ENCODE measurements at regions not wholly inside any gene's neighbourhood (a gene's known extent, or its start where the extent isn't known, plus 50 kb on each side); places are given as distances from the start of the nearest gene placed in this dataset.

GRCh38 chr13:75920536-75920935 lies 284.4 kb downstream of the LMO7 start (continued):
- TF ChIP-seq, protein P1, sequence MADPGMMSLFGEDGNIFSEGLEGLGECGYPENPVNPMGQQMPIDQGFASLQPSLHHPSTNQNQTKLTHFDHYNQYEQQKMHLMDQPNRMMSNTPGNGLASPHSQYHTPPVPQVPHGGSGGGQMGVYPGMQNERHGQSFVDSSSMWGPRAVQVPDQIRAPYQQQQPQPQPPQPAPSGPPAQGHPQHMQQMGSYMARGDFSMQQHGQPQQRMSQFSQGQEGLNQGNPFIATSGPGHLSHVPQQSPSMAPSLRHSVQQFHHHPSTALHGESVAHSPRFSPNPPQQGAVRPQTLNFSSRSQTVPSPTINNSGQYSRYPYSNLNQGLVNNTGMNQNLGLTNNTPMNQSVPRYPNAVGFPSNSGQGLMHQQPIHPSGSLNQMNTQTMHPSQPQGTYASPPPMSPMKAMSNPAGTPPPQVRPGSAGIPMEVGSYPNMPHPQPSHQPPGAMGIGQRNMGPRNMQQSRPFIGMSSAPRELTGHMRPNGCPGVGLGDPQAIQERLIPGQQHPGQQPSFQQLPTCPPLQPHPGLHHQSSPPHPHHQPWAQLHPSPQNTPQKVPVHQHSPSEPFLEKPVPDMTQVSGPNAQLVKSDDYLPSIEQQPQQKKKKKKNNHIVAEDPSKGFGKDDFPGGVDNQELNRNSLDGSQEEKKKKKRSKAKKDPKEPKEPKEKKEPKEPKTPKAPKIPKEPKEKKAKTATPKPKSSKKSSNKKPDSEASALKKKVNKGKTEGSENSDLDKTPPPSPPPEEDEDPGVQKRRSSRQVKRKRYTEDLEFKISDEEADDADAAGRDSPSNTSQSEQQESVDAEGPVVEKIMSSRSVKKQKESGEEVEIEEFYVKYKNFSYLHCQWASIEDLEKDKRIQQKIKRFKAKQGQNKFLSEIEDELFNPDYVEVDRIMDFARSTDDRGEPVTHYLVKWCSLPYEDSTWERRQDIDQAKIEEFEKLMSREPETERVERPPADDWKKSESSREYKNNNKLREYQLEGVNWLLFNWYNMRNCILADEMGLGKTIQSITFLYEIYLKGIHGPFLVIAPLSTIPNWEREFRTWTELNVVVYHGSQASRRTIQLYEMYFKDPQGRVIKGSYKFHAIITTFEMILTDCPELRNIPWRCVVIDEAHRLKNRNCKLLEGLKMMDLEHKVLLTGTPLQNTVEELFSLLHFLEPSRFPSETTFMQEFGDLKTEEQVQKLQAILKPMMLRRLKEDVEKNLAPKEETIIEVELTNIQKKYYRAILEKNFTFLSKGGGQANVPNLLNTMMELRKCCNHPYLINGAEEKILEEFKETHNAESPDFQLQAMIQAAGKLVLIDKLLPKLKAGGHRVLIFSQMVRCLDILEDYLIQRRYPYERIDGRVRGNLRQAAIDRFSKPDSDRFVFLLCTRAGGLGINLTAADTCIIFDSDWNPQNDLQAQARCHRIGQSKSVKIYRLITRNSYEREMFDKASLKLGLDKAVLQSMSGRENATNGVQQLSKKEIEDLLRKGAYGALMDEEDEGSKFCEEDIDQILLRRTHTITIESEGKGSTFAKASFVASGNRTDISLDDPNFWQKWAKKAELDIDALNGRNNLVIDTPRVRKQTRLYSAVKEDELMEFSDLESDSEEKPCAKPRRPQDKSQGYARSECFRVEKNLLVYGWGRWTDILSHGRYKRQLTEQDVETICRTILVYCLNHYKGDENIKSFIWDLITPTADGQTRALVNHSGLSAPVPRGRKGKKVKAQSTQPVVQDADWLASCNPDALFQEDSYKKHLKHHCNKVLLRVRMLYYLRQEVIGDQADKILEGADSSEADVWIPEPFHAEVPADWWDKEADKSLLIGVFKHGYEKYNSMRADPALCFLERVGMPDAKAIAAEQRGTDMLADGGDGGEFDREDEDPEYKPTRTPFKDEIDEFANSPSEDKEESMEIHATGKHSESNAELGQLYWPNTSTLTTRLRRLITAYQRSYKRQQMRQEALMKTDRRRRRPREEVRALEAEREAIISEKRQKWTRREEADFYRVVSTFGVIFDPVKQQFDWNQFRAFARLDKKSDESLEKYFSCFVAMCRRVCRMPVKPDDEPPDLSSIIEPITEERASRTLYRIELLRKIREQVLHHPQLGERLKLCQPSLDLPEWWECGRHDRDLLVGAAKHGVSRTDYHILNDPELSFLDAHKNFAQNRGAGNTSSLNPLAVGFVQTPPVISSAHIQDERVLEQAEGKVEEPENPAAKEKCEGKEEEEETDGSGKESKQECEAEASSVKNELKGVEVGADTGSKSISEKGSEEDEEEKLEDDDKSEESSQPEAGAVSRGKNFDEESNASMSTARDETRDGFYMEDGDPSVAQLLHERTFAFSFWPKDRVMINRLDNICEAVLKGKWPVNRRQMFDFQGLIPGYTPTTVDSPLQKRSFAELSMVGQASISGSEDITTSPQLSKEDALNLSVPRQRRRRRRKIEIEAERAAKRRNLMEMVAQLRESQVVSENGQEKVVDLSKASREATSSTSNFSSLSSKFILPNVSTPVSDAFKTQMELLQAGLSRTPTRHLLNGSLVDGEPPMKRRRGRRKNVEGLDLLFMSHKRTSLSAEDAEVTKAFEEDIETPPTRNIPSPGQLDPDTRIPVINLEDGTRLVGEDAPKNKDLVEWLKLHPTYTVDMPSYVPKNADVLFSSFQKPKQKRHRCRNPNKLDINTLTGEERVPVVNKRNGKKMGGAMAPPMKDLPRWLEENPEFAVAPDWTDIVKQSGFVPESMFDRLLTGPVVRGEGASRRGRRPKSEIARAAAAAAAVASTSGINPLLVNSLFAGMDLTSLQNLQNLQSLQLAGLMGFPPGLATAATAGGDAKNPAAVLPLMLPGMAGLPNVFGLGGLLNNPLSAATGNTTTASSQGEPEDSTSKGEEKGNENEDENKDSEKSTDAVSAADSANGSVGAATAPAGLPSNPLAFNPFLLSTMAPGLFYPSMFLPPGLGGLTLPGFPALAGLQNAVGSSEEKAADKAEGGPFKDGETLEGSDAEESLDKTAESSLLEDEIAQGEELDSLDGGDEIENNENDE (IDR thresholded peaks at IDR 0.05; ENCODE audit: insufficient replicate concordance, low read length), result no peak
- TF ChIP-seq EZH2 (IDR thresholded peaks at IDR 0.05; ENCODE audit: low read depth, low read length, severe bottlenecking), result no peak
- TF ChIP-seq KDM5A (IDR thresholded peaks at IDR 0.05; ENCODE audit: low read length), result no peak
- no peak for TF ChIP-seq EP300 (IDR thresholded peaks at IDR 0.05; ENCODE audit: borderline replicate concordance in 1 of 2, low read depth in 2 of 2, low read length in 2 of 2)
- TF ChIP-seq TEAD4 (IDR thresholded peaks at IDR 0.05; ENCODE audit: low read depth, low read length), result no peak
- TF ChIP-seq HDAC6 (IDR thresholded peaks at IDR 0.05; ENCODE audit: low read depth, low read length), result no peak
- no peak for TF ChIP-seq PHF8 (conservative IDR thresholded peaks at IDR 0.05; ENCODE audit: low read depth, low read length)
- TF ChIP-seq, protein P2, sequence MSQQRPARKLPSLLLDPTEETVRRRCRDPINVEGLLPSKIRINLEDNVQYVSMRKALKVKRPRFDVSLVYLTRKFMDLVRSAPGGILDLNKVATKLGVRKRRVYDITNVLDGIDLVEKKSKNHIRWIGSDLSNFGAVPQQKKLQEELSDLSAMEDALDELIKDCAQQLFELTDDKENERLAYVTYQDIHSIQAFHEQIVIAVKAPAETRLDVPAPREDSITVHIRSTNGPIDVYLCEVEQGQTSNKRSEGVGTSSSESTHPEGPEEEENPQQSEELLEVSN (IDR thresholded peaks at IDR 0.05), result no peak
- TF ChIP-seq JUND (IDR thresholded peaks at IDR 0.05; ENCODE audit: low read length), result no peak
- TF ChIP-seq JUN (IDR thresholded peaks at IDR 0.05; ENCODE audit: low read depth, low read length), result no peak
- TF ChIP-seq KDM4A (IDR thresholded peaks at IDR 0.05; ENCODE audit: low read depth, low read length, severe bottlenecking), result no peak

Data from H1 (cell line).